ENCODE measurements at regions not wholly inside any gene's neighbourhood (a gene's known extent, or its start where the extent isn't known, plus 50 kb on each side); places are given as distances from the start of the nearest gene placed in this dataset.
"Not testable (repeated sequence)": the region's sequence is repeated elsewhere in the genome, so short reads cannot be mapped to it uniquely, and the experiment has no call there.

DNA sequence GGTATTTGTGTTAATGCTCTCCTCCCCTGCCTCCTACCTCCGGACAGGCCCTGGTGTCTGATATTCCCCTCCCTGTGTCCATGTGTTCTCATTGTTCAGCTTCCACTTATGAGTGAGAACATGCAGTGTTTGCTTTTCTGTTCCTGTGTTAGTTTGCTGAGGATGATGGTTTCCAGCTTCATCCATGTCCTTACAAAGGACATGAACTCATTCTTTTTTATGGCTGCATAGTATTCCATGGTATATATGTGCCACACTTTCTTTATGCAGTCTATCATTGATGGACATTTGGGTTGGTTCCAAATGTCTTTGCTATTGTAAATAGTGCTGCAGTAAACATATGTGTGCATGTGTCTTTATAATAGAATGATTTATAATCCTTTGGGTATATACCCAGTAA lies 105.2 kb upstream of the SNX2 start:
- TF ChIP-seq, protein P1, sequence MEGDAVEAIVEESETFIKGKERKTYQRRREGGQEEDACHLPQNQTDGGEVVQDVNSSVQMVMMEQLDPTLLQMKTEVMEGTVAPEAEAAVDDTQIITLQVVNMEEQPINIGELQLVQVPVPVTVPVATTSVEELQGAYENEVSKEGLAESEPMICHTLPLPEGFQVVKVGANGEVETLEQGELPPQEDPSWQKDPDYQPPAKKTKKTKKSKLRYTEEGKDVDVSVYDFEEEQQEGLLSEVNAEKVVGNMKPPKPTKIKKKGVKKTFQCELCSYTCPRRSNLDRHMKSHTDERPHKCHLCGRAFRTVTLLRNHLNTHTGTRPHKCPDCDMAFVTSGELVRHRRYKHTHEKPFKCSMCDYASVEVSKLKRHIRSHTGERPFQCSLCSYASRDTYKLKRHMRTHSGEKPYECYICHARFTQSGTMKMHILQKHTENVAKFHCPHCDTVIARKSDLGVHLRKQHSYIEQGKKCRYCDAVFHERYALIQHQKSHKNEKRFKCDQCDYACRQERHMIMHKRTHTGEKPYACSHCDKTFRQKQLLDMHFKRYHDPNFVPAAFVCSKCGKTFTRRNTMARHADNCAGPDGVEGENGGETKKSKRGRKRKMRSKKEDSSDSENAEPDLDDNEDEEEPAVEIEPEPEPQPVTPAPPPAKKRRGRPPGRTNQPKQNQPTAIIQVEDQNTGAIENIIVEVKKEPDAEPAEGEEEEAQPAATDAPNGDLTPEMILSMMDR (IDR thresholded peaks at IDR 0.05; ENCODE audit: low read depth, low read length): not testable (repeated sequence)
- TF ChIP-seq POLR2A (IDR thresholded peaks at IDR 0.05; ENCODE audit: extremely low read depth, insufficient read length): not testable (repeated sequence)
- TF ChIP-seq, protein P2, sequence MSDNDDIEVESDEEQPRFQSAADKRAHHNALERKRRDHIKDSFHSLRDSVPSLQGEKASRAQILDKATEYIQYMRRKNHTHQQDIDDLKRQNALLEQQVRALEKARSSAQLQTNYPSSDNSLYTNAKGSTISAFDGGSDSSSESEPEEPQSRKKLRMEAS (IDR thresholded peaks at IDR 0.05; ENCODE audit: low read depth, low read length): not testable (repeated sequence)
